ENCODE measurements at regions not wholly inside any gene's neighbourhood (a gene's known extent, or its start where the extent isn't known, plus 50 kb on each side); places are given as distances from the start of the nearest gene placed in this dataset.

DNA sequence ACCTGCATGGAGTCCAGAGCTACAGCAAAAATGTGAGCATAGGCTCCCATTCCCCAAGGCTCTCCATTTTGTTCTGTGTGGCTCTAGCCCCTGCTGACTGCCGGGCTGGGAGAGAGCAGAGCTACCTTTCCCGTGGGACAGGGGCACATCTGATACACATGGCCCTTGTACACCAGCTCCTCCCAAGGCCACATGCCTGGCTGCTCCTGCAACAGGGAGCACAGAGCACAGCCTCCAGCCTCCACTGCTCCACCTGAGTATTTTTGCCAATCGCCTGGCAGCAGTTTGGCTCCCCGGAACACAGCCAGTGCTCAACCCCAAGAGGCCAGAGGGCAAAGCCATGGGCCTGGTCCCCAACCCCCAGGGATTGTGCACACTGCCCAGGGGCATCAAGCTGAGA, 146.5 kb downstream of the CHD1L start:
- TF ChIP-seq, protein P1, sequence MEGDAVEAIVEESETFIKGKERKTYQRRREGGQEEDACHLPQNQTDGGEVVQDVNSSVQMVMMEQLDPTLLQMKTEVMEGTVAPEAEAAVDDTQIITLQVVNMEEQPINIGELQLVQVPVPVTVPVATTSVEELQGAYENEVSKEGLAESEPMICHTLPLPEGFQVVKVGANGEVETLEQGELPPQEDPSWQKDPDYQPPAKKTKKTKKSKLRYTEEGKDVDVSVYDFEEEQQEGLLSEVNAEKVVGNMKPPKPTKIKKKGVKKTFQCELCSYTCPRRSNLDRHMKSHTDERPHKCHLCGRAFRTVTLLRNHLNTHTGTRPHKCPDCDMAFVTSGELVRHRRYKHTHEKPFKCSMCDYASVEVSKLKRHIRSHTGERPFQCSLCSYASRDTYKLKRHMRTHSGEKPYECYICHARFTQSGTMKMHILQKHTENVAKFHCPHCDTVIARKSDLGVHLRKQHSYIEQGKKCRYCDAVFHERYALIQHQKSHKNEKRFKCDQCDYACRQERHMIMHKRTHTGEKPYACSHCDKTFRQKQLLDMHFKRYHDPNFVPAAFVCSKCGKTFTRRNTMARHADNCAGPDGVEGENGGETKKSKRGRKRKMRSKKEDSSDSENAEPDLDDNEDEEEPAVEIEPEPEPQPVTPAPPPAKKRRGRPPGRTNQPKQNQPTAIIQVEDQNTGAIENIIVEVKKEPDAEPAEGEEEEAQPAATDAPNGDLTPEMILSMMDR (IDR thresholded peaks at IDR 0.05): no peak
- TF ChIP-seq EZH2 (IDR thresholded peaks at IDR 0.05; ENCODE audit: borderline replicate concordance, insufficient read depth, low read depth, low read length, poor library complexity, severe bottlenecking): no peak

Data from B cell (primary cell).